HepG2 (cell line): ENCODE measurements at regions not wholly inside any gene's neighbourhood (a gene's known extent, or its start where the extent isn't known, plus 50 kb on each side); places are given as distances from the start of the nearest gene placed in this dataset.

ENCODE experiments used
- ATAC-seq: fragments of 200-7000 bp; cut with Tn5 transposase; 3 replicates; pipeline ENCODE4 v1.9.1; 2020; ENCODE audit warnings: mild to moderate bottlenecking, moderate library complexity
- BruUV-seq: library from RNA; stranded (reverse); fragments of 400-500 nt; replicated peaks from 2 replicates; lab custom pipeline; 2021; lab: Mats Ljungman, UMichigan
- CTCF ChIA-PET: fragments of 300-600 bp; formaldehyde crosslinking; extraction: SDS; loops from one replicate; lab custom pipeline; 2021; ENCODE audit warnings: low total read pairs, inconsistent platforms, low intra/inter-chr PET ratio; lab: Yijun Ruan, JAX
- POLR2A ChIA-PET: fragments of 350-600 bp; sonication (Branson Sonifier 250); formaldehyde crosslinking; loops from one replicate; lab custom pipeline; 2020; ENCODE audit warnings: antibody characterized with exemption, inconsistent platforms; lab: Yijun Ruan, JAX
- DNase-seq: peaks from one replicate; pipeline ENCODE4 v3.0.0-alpha.2; 2015; ENCODE audit warnings: low spot score
- FAIRE-seq: peaks from 3 replicates; lab custom pipeline; 2011; peaks lifted over from hg19 to GRCh38; lab: Jason Lieb, UNC
- H2AFZ ChIP-seq: one replicate; pipeline ENCODE4 v1.6.1; 2011; ENCODE audit warnings: low read length, inconsistent platforms
- H3K27ac ChIP-seq: fragments of 300-600 bp; 3 replicates; pipeline ENCODE4 v1.8.0; 2011; ENCODE audit warnings: mixed run types, mild to moderate bottlenecking, mixed read lengths, low read length, inconsistent platforms; ENCODE audit not compliant: insufficient read depth; ENCODE audit errors: extremely low read length
- H3K27me3 ChIP-seq, 2 experiments: fragments of 200-600 bp in 1 of 2; 2 replicates in 1 of 2; 3 replicates in 1 of 2; pipeline versions ENCODE4 v1.6.0 to v1.8.0; 2011; ENCODE audit warnings: low read length in 2 of 2, mild to moderate bottlenecking in 2 of 2, moderate library complexity in 2 of 2, inconsistent platforms in 1 of 2; ENCODE audit not compliant: insufficient read depth in 2 of 2, control insufficient read depth in 1 of 2
- H3K36me3 ChIP-seq, 2 experiments: fragments of 200-600 bp in 1 of 2; replicated peaks in 1 of 2; 2 replicates in 1 of 2; 3 replicates in 1 of 2; pipeline versions ENCODE4 v1.5.1 to v1.8.0; 2011; ENCODE audit warnings: low read length in 2 of 2, inconsistent platforms in 1 of 2; ENCODE audit not compliant: insufficient read depth in 2 of 2, control insufficient read depth in 1 of 2
- H3K4me1 ChIP-seq: 2 replicates; pipeline ENCODE4 v1.5.1; 2012; ENCODE audit warnings: low read length, inconsistent platforms; ENCODE audit not compliant: insufficient read depth
- H3K4me2 ChIP-seq: 2 replicates; pipeline ENCODE4 v1.6.0; 2011; ENCODE audit warnings: low read depth, low read length, inconsistent platforms
- H3K4me3 ChIP-seq, 3 experiments: fragments of 200-600 bp in 1 of 3; sonication (generic), shearing (Covaris generic) in 1 of 3; replicated peaks in 1 of 3; 2 replicates each; pipeline ENCODE4 v1.5.1; 2011 to 2016; ENCODE audit warnings: low read length in 3 of 3, inconsistent platforms in 2 of 3, low read depth in 2 of 3, mild to moderate bottlenecking in 2 of 3, control low read depth in 1 of 3, mixed read lengths in 1 of 3; ENCODE audit not compliant: insufficient read depth in 1 of 3
- H3K79me2 ChIP-seq: one replicate; pipeline ENCODE4 v1.6.1; 2011; ENCODE audit warnings: low read length, inconsistent platforms; ENCODE audit not compliant: insufficient read depth
- H3K9ac ChIP-seq: 2 replicates; pipeline ENCODE4 v1.6.0; 2011; ENCODE audit warnings: mild to moderate bottlenecking, low read depth, low read length, inconsistent platforms; ENCODE audit not compliant: insufficient read depth
- H3K9me3 ChIP-seq: 2 replicates; pipeline ENCODE4 v1.5.1; 2012; ENCODE audit warnings: mild to moderate bottlenecking, low read length
- H4K20me1 ChIP-seq: 2 replicates; pipeline ENCODE4 v1.6.0; 2011; ENCODE audit warnings: inconsistent platforms, mild to moderate bottlenecking, low read length, moderate library complexity; ENCODE audit not compliant: insufficient read depth
- KLF6 ChIP-seq: IDR thresholded peaks from 2 replicates; pipeline ENCODE4 v1.8.0; 2016; ENCODE audit warnings: missing biosample characterization, missing genetic modification reagents
- MEF2D ChIP-seq: sonication (generic); formaldehyde crosslinking; IDR thresholded peaks from 2 replicates; pipeline ENCODE4 v1.5.1; 2020; ENCODE audit warnings: mild to moderate bottlenecking, missing genetic modification reagents
- RBFOX2 ChIP-seq: fragments of 200-400 bp; formaldehyde crosslinking; IDR thresholded peaks from 2 replicates; pipeline ENCODE4 v1.6.1; 2017; ENCODE audit warnings: low read depth, mild to moderate bottlenecking, low read length
- ZEB1 ChIP-seq: IDR thresholded peaks from 2 replicates; pipeline ENCODE4 v1.6.1; 2012; ENCODE audit warnings: mild to moderate bottlenecking, low read depth, inconsistent platforms; ENCODE audit not compliant: insufficient replicate concordance
- ZFP62 ChIP-seq: sonication (generic); formaldehyde crosslinking; IDR thresholded peaks from 2 replicates; pipeline ENCODE4 v1.4.0; 2020; ENCODE audit warnings: missing genetic modification reagents
- WGBS: methylation state at CpG from one replicate; pipeline ENCODE4 v1.1.6; 2017; ENCODE audit warnings: low lambda C conversion rate; 5-methylcytosine and 5-hydroxymethylcytosine counted together
- in situ Hi-C: cut with HindIII; loops from 2 replicates; pipeline ENCODE4 v1.10.0; 2017; ENCODE audit warnings: low pct_unique_long_range_greater_than_20kb; ENCODE audit not compliant: extremely low pct_ligation_motif_present
- intact Hi-C: fragments of 100-400 bp; cut with micrococcal nuclease; formaldehyde crosslinking; loops from one replicate; pipeline ENCODE4 v1.10.0; 2022; ENCODE audit not compliant: unreplicated experiment
- TF ChIP-seq, protein P1 (sequence below): IDR thresholded peaks from 2 replicates; pipeline ENCODE4 v1.6.1; 2016; ENCODE audit warnings: mild to moderate bottlenecking
- TF ChIP-seq, protein P2 (sequence below): IDR thresholded peaks from 2 replicates; pipeline ENCODE4 v1.6.1; 2016

GRCh38 chr17:31744511-31744951 lies 114.5 kb downstream of the COPRS start:
- DNase-seq: no peak
- Histone ChIP-seq H3K36me3 (no peaks in the 10 kb centered on the region), H3K9ac (no peak overlapping the region), H2AFZ (no peak overlapping the region), H3K27ac (no peak overlapping the region), H3K4me2 (no peak overlapping the region), H3K4me1 (peaks cover 13% of the 10 kb centered on the region; the same call in 1 of the 2 replicates), H3K79me2 (no peaks in the 10 kb centered on the region), H4K20me1 (no peaks in the 10 kb centered on the region)
- WGBS: 15% methylated on average over 2 of the region's 3 CpGs
- POLR2A ChIA-PET: no interaction called here
- TF ChIP-seq, protein P1, sequence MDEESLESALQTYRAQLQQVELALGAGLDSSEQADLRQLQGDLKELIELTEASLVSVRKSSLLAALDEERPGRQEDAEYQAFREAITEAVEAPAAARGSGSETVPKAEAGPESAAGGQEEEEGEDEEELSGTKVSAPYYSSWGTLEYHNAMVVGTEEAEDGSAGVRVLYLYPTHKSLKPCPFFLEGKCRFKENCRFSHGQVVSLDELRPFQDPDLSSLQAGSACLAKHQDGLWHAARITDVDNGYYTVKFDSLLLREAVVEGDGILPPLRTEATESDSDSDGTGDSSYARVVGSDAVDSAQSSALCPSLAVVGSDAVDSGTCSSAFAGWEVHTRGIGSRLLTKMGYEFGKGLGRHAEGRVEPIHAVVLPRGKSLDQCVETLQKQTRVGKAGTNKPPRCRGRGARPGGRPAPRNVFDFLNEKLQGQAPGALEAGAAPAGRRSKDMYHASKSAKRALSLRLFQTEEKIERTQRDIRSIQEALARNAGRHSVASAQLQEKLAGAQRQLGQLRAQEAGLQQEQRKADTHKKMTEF (CRISPR knock-in tag): no peak
- no peak for TF ChIP-seq MEF2D (CRISPR knock-in tag)
- TF ChIP-seq KLF6 (CRISPR knock-in tag): no peak
- TF ChIP-seq ZEB1: no peak
- TF ChIP-seq ZFP62 (CRISPR knock-in tag): no peak
- TF ChIP-seq, protein P2, sequence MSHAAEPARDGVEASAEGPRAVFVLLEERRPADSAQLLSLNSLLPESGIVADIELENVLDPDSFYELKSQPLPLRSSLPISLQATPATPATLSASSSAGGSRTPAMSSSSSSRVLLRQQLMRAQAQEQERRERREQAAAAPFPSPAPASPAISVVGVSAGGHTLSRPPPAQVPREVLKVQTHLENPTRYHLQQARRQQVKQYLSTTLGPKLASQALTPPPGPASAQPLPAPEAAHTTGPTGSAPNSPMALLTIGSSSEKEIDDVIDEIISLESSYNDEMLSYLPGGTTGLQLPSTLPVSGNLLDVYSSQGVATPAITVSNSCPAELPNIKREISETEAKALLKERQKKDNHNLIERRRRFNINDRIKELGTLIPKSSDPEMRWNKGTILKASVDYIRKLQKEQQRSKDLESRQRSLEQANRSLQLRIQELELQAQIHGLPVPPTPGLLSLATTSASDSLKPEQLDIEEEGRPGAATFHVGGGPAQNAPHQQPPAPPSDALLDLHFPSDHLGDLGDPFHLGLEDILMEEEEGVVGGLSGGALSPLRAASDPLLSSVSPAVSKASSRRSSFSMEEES (CRISPR knock-in tag): no peak
- TF ChIP-seq RBFOX2: no peak
- TF ChIP-seq, all 625 proteins: peak for 0
- FAIRE-seq (no peak), ATAC-seq (no peak)
- in situ Hi-C loops (no loop called here), intact Hi-C loops (no loop called here)
- Histone ChIP-seq H3K27me3 (peaks cover 3 to 6% of the 10 kb centered on the region in 2 experiments; a peak in 2 of 5 replicates), H3K9me3 (no peaks in the 10 kb centered on the region), H3K4me3 (no peak overlapping the region)
- BruUV-seq: no TSS peak
- CTCF ChIA-PET: no interaction called here
